Stimulated activated CD4-positive, alpha-beta T cell treated with anti-CD3 and anti-CD28 coated beads, Interleukin-2, amount 100 ng/mL, for 24 hours (primary cell): ENCODE measurements at regions not wholly inside any gene's neighbourhood (a gene's known extent, or its start where the extent isn't known, plus 50 kb on each side); places are given as distances from the start of the nearest gene placed in this dataset.
"Not testable (repeated sequence)": the region's sequence is repeated elsewhere in the genome, so short reads cannot be mapped to it uniquely, and the experiment has no call there.

Experiments
- DNase-seq, 2 donors: peaks; one replicate each; pipeline ENCODE4 v3.0.0-alpha.2; 2020

DNA sequence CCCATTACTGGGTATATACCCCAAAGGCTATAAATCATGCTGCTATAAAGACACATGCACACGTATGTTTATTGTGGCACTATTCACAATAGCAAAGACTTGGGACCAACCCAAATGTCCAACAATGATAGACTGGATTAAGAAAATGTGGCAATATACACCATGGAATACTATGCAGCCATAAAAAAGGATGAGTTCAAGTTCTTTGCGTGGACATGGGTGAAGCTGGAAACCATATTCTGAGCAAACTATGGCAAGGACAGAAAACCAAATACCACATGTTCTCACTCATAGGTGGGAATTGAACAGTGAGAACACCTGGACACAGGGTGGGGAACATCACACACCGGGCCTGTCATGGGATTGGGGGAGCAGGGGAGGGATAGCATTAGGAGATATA, 54.4 kb upstream of the MUCL1 start:
- not testable (repeated sequence) for DNase-seq

DNA sequence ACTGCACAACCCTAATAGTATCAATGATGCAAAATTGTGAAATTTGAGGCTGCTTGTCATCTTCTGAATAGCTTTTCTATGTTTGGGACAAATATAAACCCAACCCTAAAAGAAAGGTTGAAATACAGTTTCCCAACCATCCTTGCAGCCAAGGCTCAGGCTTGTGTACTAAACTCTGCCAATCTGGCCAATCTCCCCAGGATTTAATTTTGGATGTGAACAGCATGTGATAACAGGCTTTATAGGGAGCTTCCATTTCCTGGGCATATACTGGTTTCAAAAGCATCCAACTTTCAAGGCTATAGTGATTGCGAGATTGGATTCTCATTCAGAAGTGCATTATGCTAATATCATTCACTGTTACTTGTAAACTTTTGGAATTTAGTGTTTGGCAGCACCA, 55.7 kb upstream of the MUCL1 start:
- no peak for DNase-seq

DNA sequence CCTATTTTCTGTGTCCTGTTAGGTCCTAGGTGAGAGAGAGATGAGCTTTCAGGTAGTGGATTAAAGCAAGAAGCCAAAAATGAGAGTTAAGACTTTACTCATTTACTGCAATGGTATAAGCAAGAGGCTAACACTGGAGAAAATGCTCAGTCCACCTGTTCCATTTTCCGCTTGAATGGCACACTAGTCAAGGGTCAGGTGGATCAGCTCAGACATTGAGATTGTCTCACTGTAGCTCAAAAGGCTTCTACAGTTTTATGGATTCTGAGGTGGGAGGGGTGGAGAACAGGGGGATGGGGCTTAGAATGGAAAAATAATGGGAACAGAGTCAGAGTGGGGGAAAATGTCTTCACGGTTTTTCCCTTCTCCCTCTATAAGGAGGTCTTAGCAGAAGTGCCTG, 57.3 kb upstream of the MUCL1 start:
- no peak for DNase-seq

DNA sequence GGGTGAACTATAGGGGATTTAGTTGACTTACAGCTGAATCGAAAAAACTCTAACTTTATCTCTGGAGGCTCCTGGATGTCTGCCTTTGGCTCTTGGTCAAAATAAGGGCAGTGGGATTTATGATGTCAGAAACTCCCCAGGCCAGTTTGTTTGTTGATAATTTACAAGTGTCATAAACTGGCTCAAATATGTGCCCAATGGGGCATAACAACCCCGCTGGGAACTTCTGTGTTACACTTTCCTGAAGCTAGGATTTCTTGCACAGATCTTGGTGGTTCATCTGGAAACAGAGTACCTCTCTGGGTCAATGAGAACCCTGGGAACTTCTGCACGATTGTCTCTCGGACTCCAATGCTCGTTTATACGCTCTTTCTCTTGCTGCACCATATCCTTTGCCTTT, 58.7 kb upstream of the MUCL1 start:
- DNase-seq: no peak

DNA sequence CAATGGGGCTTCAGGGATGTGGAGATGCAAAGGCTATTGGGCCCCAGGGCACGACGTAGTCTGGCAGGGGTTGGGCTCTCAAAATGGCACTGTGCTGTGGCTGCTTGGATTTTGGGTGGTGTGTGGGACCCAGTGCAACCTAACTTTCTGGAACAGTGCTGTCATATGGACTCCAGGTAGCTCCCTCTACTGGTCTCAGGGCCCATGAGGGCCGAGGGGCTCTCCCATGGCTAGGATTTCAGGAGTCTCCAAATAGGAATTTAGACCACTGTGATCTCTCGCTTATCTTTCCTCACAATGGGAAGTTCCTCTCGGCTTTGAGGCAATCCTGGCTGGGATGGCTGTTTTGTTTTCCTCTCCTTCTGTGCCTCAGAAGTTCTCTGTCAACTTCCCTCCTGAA, 68.2 kb upstream of the MUCL1 start:
- DNase-seq: no peak

DNA sequence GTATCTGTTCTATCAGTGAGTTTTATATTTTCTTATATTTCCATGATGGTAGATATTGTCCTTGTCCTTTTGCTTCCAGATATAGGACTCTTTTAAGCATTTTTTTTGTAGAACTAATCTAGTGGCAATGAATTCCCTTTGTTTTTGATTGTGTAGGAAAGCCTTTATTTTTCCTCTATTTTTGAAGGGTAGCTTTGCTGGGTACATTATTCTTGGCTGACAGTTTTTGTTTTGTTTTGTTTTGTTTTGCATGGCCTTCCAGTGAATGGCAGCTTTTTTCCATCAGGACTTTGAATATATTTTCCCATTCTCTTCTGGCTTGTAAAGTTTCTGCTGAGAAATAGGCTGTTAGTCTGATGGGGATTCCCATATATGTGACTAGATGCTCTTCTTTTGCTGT, 70.2 kb upstream of the MUCL1 start:
- DNase-seq: no peak

DNA sequence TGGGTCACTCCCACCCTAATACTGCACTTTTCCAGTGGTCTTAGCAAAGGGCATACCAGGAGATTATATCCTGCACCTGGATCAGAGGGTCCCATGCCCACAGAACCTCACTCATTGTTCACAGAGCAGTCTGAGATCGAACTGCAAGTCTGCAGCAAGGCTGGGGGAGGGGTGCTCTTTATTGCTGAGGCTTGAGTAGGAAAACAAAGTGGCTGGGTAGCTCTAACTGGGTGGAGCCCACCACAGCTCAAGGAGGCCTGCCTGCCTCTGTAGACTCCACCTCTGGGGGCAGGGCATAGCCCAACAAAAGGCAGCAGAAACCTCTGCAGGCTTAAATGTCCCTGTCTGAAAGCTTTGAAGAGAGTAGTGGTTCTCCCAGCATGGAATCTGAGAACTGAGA, 77.3 kb upstream of the MUCL1 start:
- DNase-seq: not testable (repeated sequence)

DNA sequence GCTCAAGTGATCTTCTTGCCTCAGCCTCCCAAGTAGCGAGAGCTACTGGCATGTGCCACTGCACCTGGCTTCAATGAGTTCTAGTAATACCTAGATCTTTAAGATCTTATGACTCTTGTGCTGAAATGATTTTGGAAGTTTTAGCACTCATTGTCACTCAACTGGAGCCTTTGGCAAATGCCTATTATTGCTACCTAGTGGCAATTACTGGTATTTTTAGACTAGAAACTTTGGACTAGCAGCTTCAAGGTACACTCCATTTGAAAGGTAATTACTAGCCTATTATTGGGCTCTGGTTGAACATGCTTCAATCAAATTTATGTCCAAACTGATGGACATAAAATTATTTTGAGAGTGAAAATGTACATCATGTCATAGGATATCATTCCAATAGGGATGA, 80.7 kb upstream of the MUCL1 start:
- DNase-seq: no peak

DNA sequence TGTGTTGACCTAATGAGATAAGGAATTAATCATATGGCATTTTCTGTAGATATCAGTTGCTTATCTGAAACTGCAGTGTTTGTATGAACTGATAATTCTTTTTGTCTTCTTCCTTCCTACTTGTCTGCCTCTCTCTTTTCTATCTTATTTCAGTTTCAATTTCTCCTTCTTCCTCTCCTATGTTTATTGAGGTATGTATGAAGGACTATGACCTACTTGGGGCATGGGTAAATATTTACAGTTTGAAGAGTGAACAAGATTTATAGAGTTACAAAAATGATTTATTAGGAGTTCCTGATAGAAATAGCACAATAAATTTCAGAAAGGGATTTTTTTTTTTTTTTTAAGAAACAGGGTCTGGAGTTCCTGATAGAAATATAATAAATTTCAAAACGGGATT, 88.7 kb upstream of the MUCL1 start:
- DNase-seq: no peak

DNA sequence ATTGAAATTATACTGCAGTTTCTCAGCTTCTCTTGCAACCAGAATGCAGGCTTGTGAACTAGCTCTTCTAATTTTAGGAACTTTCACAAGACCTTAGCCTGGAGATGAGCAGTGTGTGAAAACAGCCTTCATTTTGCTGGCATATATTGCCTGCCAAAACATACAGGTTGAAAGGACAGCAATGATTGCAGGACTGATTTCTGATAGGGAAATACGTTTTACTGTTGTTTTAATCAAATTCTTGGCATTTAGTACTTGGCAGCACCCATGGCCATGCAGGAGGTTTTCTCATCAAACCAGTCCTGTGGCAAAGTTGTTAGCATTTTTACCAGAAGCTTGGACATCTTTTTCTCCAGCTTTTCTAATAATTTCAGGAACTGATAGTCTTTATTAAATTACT, 91.9 kb upstream of the MUCL1 start:
- DNase-seq: no peak

DNA sequence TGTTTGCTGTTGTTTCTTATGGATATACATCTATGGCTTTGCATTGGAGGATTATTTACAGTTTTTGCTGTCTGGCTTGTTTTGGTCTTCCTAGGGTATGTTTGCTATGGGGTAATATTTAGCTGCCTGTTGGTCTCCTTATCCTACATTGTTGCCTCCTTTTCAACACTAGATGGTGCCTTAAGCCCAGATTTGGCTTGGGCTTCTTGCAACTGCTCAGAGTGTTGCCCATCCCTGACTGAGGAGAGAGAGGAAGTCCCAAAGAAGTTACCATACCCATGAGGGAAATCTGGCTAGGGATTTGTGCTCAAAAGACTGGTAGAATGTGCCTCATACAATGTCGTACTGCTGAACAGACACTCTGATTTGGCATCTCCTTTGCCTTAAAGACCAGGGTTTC, 94.6 kb upstream of the MUCL1 start:
- DNase-seq: no peak

DNA sequence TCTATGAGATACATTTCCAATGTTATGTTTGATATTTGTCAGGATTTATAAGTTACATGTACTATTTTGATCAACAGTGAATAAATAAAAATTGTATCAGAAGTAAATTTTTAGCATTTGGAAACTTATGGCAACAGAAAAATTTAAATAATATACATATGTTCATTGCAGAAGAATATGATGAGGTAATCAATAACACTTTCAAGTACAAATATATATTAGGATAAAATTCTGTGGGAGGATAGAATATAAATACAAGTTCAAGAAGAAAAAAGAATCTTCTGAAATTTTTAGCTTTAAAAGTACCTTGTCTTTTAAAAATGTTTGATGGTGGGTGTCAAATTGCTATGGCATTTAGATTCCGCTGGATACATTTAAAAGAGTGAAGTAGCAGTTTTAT, 102.8 kb upstream of the MUCL1 start:
- no peak for DNase-seq

DNA sequence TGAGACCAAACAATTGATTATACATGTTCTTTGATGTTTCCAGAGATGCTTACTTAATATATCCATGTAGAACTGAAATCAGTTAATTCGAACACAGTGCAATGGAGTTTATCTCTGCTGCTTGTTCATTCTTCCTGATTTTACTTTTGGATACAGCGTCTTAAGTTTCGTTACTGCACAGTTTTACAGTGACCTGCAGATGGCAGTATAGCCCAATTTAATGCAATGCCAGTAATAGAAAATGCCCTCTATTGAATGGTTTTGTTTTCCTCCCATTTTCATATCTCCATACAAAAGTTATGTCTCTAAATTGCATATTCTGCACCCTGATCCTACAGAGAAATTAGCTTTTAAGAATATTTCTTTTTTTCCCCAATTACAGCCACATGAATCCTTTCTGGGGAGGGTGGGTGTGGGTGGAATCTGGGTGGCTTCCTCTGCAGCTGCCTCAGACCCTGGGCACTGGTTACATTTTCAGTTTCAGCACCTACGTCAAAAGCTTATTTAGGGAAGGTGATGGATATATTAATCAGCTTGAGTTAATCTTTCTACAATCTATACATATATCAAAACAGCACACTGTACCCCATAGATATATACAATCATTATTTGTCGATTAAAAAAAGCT, 101.1 kb upstream of the DCD start:
- peak in 1 of 2 donors; percentile 42 for DNase-seq

DNA sequence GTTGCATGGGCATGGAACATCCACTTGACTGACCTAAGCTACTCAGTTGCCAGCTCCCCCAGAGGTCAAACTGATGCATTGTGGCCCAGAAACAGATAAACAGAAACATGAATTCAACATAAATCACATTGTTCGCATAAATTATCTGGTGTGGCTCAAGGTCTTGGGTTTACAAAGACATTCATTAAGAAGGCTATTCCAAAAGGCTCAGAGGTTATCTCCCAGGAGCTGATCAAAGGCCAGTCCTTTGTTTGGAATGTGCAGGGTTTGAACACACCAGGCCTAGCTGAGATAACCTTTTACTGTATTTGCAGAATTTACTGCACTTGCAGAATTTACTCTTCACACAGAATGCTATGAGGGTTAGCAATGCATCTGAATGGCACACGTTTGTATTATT, 96.4 kb upstream of the DCD start:
- DNase-seq: no peak

DNA sequence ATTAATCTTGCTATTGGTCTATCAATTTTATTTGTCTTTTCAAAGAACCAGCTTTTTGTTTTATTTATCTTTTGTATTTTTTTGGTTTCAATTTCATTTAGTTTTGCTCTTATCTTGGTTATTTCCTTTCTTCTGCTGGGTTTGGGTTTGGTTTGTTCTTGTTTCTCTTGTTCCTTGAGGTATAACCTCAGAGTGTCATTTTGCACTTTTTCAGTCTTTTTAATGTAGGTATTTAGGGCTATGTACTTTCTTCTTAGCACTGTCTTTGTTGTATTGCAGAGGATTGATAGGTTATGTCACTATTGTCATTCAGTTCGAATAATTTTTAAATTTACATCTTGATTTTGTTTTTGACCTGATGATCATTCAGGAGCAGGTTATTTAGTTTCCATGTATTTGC, 92.7 kb upstream of the DCD start:
- no peak for DNase-seq

DNA sequence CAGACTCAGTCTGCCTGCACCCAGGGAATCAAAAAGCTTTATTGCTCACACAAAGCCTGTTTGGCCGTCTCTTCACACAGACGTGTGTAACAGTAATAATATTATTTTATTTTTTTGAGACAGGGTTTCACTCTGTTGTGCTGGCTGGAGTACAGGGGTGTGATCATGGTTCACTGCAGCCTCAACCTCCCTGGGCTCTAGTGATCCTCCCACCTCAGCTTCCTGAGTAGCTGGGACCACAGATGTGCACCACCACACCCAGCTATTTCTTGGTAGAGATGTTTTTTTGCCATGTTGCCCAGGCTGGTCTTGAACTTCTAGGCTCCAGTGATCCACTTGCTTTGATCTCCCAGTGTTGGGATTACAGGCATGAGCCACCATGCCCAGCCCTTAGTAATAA, 88.4 kb upstream of the DCD start:
- DNase-seq: no peak

DNA sequence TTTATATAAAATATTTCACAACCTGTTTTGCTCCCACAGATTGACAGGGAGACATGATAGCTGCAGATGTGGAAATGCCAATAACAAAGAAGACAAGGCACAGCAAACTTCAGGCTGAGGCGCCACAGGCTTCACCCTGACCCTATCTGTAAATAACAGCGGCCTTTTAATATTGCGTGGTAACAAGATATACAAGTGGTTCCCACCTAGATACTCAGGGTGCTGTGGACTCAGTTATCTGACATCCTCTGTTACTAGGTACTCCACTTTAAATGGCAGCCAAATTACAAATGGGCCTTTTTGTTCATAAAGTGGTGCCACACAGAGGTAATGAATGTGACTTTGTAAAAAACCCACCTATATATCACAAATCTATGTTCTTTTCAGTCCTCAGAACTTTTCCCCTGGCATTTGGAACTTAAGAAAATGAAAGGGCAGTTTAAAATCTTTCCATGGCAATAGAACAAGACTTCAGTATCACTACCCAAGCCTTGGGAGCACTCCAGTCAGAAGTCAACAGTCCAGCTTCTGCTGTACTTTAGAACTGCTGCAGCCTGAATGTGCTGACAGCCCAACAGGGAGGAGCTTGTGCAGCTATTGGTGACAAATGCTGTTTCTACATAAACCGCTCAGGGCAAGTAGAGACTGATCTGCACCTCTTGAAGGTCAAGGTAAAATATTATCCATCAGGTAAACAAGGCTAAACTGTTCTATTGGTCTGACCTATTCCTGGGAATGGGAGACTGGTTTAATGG, 86.2 kb upstream of the DCD start:
- DNase-seq: no peak

DNA sequence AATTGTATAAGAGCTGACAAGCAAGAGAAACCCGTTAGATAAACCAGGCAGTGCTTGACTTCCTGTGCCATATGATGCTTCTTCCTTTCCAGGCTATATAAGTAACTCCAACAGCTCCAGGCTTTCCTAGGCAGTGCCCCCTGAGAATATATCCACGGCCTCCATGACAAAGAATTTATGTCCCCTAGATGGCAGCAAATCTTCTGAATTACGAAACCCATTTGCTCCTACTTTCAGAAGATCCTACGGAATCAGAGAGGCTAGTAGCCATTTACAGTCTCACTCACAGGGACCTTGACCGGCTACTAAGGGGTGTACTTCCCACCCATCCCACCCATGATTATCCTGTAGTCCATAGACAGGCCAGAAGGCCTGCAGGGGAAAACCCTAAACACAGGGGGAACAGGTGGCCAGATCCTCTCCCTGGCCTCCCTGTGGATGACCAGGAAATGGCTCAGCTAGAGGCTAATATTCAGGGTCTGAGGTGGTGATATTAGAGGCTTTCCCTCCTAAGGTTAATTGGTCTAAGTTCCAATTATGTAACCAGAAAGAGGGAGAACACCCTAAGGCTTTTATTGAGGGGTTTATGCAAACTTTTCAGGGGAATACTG, 77.2 kb upstream of the DCD start:
- no peak for DNase-seq

DNA sequence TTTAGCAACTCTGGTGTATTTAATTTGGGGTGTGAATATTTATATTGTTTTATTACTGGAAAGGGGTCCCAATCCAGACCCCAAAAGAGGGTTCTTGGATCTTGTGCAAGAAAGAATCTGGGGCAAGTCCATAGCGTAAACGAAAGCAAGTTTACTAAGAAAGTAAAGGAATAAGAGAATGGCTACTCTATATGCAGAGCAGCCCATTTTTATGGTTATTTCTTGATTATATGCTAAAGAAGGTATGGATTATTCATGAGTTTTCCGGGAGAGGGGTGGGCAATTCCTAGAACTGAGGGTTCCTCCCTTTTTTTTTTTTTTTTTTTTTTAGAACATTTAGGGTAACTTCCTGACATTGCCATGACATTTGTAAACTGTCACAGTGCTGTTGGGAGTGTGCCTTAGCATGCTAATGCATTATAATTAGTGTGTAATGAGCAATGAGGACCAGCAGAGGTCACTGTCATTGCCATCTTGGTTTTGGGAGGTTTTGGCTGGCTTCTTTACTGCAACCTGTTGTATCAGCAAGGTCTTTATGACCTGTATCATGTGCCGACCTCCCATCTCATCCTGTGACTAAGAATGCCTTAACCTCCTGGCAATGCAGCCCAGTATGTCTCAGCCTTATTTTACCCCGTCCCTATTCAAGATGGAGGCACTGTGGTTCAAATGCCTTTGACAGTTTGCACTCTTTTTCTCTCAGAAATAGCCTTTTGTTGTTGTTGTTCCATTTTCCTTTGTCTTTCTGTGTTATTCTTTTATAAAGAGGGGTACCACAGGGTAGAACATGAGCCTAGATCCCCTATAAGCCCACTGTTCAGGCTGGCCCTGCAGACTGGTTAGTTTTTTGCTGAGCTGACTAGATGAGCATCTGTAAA, 75.5 kb upstream of the DCD start:
- peak; percentile 5 to 30 for DNase-seq

DNA sequence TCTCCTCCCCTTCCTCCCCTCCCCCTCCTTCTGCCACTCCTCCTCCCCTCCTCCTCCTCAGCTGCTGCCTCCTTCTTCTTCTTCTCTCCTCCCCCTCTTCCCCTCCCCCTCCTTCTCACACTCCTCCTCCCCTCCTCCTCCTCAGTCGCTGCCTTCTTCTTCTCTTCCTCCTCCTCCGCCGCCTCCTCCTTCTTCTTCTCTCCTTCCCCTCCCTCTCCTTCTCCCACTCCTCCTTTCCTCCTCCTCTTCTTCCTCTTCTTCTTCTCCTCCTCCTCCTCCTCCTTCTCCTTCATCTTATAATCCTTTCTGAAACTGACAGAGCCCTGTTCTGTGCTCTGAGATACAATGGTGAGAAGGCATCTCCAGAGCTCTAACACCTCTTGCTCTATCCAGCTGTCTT, 73.1 kb upstream of the DCD start:
- DNase-seq: no peak

DNA sequence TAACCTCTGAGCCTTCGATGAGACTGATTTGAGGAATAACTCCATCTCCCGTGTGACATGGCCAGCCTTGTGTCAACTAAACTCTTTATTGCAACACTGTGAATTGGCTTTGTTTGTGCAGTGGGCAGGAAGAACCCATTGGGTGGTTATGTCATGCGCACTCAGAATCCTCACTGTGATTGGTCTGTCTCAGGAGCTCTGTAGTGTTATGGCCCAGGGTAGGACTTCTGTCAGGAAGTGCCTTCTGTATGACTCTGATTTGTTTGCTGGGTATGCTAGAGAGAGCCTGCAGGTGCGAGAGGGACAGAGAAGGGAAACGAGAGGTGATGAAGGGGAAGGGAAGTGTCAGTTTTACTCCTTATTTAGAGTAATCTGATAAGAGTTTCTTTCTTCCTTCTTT, 71.5 kb upstream of the DCD start:
- DNase-seq: no peak

DNA sequence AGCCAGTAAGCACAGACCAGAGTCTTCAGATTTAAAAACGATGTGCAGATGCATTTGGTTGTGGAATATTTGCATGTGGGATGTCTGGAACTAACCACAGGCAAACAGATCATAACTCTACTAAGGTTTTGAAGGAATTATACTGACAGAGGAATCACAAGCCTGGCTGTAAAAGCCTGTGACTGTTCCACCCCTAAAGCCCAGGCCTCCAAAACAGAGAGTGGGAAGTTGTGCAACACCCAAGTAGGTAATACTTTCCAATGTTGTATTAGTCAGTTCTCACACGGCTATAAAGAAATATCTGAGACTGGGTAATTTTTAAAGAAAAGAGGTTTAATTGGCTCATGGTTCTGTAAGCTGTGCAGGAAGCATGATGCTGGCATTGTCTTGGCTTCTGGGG, 68.1 kb upstream of the DCD start:
- no peak for DNase-seq

DNA sequence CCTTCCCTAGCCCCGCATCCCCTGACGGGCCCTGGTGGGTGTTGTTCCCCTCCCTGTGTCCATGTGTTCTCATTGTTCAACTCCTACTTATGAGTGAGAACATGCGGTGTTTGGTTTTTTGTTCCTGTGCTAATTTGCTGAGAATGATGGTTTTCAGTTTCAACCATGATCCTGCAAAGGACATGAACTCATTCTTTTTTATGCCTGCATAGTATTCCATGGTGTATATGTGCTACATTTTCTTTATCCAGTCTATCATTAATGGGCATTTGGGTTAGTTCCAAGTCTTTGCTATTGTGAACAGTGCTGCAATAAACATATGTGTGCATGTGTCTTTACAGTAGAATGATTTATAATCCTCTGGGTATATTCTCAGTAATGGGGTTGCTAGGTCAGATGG, 65.7 kb upstream of the DCD start:
- DNase-seq: not testable (repeated sequence)

DNA sequence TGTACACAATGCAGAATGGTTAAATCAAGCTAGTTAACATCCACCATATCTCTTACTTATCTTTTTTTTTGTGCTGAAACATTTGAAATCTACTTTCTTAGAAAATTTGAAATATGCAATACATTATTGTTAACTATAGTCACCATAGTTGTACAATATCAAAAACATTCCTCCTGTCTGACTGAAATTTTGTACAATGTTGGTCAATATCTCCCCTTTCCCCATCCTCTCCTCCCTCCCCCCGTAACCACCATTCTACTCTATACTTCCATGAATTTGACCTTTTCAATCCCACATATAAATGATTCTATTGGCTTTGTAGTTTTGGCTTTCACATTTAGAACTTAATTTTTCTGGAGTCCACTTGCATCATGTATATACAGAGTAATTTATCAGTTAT, 63.5 kb upstream of the DCD start:
- no peak for DNase-seq
